NCI-H1105 (cell line): ENCODE measurements at regions not wholly inside any gene's neighbourhood (a gene's known extent, or its start where the extent isn't known, plus 50 kb on each side); places are given as distances from the start of the nearest gene placed in this dataset.

Experiments
- DNase-seq: peaks from one replicate; lab custom pipeline; 2025; lab: John Stamatoyannopoulos, UW

- DNase-seq = no peak
Observed at GRCh38 chr12:14148489-14149270, 167.3 kb upstream of the GRIN2B start.

GRCh38 chr12:14153803-14154202, 172.4 kb upstream of the GRIN2B start:
- no peak for DNase-seq

GRCh38 chr12:14156606-14157005, 175.2 kb upstream of the GRIN2B start:
- no peak for DNase-seq

- no peak for DNase-seq
Observed at GRCh38 chr12:14157088-14157747, 175.8 kb upstream of the GRIN2B start.

- no peak for DNase-seq
Observed at GRCh38 chr12:14164266-14164665, 182.9 kb upstream of the GRIN2B start.

GRCh38 chr12:14167005-14167628, 185.7 kb upstream of the GRIN2B start:
- DNase-seq = peak; percentile 41

GRCh38 chr12:14169281-14169680, 187.9 kb upstream of the GRIN2B start:
- DNase-seq = no peak

- DNase-seq = no peak
Observed at GRCh38 chr12:14171106-14171505, 189.7 kb upstream of the GRIN2B start.

- no peak for DNase-seq
Observed at GRCh38 chr12:14175206-14175605, 190.3 kb upstream of the ATF7IP start.

- peak; percentile 42 for DNase-seq
Observed at GRCh38 chr12:14185427-14186192, 179.9 kb upstream of the ATF7IP start.

- DNase-seq = no peak
Observed at GRCh38 chr12:14186193-14186502, 179.3 kb upstream of the ATF7IP start.

GRCh38 chr12:14187002-14187401, 178.5 kb upstream of the ATF7IP start:
- DNase-seq = no peak

- no peak for DNase-seq
Observed at GRCh38 chr12:14187966-14188365, 177.5 kb upstream of the ATF7IP start.

- DNase-seq = no peak
Observed at GRCh38 chr12:14188744-14189143, 176.7 kb upstream of the ATF7IP start.

GRCh38 chr12:14190694-14191093, 174.8 kb upstream of the ATF7IP start:
- no peak for DNase-seq

GRCh38 chr12:14191612-14192011, 173.9 kb upstream of the ATF7IP start:
- DNase-seq = no peak

- no peak for DNase-seq
Observed at GRCh38 chr12:14193639-14194038, 171.8 kb upstream of the ATF7IP start.

GRCh38 chr12:14194572-14194971, 170.9 kb upstream of the ATF7IP start:
- no peak for DNase-seq

GRCh38 chr12:14199455-14200198, 165.9 kb upstream of the ATF7IP start:
- DNase-seq = no peak

GRCh38 chr12:14200598-14200997, 164.9 kb upstream of the ATF7IP start:
- DNase-seq = no peak

- DNase-seq = no peak
Observed at GRCh38 chr12:14201291-14201690, 164.2 kb upstream of the ATF7IP start.
